SKM-1 treated with dmso at 0.1 percent for 144 hours (cell line): ENCODE measurements at regions not wholly inside any gene's neighbourhood (a gene's known extent, or its start where the extent isn't known, plus 50 kb on each side); places are given as distances from the start of the nearest gene placed in this dataset.
A peak's percentile ranks its signal among the peaks of the same experiment; 100 is the strongest.
"Not testable (repeated sequence)": the region's sequence is repeated elsewhere in the genome, so short reads cannot be mapped to it uniquely, and the experiment has no call there.

Experiments
- DNase-seq: peaks from one replicate; lab custom pipeline; 2025; ENCODE audit not compliant: unreplicated experiment; lab: John Stamatoyannopoulos, UW

GRCh38 chr2:144625226-144625625 is 105.3 kb upstream of the ZEB2 start:
- no peak for DNase-seq

GRCh38 chr2:144624451-144624850 is 104.5 kb upstream of the ZEB2 start:
- DNase-seq: no peak

- not testable (repeated sequence) for DNase-seq
Observed at GRCh38 chr2:144622373-144622772, 102.5 kb upstream of the ZEB2 start.

GRCh38 chr2:144621266-144621665 is 101.3 kb upstream of the ZEB2 start:
- DNase-seq: no peak

GRCh38 chr2:144619760-144620159 is 99.8 kb upstream of the ZEB2 start:
- DNase-seq: no peak

DNA sequence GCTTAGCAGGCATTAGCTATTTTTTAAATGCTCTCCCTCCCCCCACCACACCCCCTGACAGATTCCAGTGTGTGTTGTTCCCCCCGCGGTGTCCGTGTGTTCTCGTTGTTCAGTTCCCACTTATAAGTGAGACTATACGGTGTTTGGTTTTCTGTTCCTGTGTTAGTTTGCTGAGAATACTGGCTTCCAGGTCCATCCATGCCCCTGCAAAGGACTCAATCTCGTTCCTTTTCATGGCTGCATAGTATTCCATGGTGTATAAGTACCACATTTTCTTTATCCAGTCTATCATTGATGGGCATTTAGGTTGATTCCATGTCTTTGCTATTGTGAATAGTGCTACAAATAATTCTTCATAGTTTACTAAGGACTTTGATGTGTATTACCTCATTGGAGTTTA is 97.3 kb upstream of the ZEB2 start:
- not testable (repeated sequence) for DNase-seq

- no peak for DNase-seq
Observed at GRCh38 chr2:144615866-144616565, 96.1 kb upstream of the ZEB2 start.

DNA sequence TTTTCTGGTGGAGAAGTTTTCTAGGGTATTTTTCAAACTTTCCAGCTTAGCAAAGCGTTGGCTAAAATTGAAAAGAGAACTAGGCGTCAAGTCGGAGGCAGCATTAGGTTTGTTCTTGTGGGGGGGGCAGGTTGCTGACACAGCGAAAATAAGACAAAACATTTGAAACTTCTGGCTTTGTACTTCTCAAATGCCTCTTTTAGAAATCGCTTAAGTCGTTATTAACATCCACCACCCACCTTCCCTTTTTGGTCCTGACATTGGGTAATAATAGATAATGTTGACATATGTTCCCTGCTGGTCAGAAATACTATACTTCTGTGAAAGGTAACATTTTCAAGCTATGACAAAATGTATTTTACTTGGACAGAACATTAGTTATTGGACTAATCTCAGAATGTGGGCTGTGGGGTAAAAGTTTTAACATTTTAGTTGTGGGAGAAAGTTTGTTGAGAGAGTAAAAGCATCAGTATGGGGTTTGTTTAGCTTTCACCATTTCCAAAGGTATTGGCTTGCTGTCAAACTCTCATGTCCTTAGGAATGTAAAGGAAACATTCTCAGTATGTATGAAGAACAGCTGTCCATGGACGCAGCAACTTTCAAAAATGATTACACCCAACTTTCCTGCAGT is 88.1 kb upstream of the ZEB2 start:
- peak; percentile 52 for DNase-seq

- DNase-seq: no peak
Observed at GRCh38 chr2:144607099-144607498, 87.2 kb upstream of the ZEB2 start.

DNA sequence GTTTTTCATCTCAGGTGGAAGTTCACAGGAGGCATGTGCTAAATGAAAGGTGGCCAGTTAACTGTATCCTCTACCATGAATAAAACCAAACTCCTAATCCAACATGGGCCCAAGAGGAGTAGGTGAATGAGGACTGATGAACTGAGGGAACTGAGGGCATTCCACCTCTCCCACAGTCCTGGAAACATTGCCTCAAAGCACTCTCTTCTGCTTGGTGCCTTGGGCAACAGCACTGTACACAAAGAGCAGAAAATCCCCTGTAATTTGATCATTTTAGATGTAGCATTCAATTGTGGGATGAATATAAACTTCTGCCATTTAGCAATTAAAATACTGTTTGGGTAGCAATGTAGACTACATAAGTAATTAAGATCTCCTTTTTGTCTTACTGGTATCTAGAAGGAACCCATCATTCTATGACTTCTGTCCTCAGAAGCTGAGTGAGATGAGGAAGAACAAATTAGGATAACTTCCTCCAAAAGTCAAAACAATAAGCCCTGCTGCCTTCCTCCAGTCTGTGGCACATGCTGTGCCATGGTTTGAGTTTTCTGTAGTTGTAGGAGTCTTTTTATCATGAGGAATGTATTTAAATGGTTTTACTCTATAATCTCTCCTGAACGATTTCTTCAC is 86.7 kb upstream of the ZEB2 start:
- DNase-seq: peak; percentile 37

DNA sequence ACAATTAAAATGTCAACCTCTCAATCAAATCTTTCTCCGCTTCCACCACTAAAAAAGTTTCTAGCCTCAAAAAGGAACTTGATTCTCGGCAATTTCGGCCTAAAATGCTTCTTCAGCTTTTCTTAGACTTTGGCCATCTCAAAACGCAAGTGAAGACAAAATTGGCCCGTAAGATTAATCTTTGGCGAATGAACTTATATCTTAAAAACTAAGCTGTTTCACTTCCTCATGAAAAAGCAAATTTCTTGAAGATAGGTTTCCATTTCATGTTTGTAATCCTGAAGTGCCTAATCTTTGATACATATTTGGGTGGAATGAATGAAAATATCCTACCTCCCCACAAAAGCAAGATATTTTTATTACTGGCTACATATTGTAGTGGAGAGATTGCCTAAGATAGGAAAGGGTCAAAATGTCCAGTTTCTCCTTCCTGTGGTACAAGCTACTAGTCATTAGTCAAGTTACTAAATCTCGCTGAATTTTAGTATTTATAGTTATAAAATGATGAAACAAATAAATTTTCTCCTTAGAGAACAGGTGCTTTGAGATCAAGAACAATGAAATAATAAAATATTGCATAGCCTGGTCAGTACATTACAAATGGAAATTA is 85.4 kb upstream of the ZEB2 start:
- no peak for DNase-seq

DNA sequence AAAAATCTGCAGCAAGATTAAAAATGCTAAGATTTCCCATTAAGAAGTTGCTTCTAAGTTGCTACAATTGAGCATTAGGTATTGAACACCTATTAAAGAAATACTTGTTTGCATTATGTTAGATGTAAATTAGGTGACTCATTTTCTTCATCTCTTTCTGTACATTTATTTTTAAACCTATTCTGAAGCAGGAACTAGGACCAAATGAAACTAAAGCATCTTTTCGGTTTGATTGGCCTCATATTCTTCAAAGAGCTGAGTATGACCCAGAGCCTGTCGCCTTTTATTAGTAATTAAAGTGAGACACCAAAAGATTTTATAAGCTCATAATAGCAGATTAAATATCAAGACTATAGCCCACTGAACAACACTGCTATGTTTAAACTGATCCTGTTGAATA is 83.4 kb upstream of the ZEB2 start:
- DNase-seq: no peak

DNA sequence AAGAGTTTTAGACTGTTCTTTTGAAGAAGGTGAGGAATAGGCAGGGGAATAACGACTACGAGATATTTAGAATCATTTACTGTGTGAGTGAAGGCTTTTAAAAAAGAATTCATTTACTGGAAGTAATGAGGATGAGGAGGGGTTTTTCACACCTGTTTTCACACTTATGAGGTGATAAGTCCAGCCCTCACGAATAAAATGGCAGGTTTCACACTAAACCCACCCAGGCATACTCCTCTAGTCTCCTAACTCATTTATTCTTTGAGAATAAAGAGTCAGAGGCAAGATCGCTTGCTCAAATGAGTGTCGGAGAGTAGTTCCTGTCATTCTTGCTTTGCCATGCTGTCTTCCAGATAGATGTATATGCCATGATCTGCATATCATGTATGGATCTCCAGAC is 79.0 kb upstream of the ZEB2 start:
- DNase-seq: no peak

- no peak for DNase-seq
Observed at GRCh38 chr2:144597894-144598593, 78.1 kb upstream of the ZEB2 start.

DNA sequence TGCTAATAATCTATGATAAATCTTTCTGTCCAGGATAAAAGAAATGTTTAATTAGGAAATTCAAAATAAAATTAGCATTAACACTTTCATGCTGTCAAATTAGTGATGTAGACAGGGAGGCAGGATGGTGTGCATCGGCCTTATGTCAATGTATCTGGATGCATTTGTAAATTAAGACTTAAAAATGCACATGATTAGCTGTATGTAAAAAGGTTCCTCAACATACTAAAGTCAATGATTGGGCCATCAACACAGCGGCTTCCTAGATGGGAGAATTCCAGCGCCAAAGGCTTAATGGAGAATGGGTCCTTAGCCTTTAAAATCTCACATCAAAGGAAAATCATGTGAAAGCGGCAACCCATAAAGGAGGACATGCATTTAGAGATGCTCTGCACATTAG is 77.5 kb upstream of the ZEB2 start:
- DNase-seq: no peak

GRCh38 chr2:144596073-144596871 is 76.4 kb upstream of the ZEB2 start:
- DNase-seq: no peak

DNA sequence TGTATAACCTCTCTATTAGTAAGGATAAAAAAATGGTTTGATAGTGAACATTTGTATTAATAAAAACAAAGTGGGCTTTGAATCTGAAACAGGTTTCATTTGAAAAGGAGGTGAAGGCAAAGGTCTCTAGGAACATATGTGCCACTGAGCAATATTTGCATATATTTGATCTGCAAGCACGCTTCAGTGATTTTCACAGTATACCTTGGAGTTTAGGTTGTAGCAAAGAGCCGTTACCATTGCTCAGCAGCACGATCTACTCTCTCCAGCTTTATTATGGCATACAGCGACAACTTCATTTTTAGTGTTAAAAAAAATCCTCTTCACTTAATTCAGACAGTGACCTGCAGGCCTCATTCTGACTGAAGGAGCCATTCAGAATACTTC is 75.8 kb upstream of the ZEB2 start:
- no peak for DNase-seq

- DNase-seq: no peak
Observed at GRCh38 chr2:144595279-144595678, 75.4 kb upstream of the ZEB2 start.

DNA sequence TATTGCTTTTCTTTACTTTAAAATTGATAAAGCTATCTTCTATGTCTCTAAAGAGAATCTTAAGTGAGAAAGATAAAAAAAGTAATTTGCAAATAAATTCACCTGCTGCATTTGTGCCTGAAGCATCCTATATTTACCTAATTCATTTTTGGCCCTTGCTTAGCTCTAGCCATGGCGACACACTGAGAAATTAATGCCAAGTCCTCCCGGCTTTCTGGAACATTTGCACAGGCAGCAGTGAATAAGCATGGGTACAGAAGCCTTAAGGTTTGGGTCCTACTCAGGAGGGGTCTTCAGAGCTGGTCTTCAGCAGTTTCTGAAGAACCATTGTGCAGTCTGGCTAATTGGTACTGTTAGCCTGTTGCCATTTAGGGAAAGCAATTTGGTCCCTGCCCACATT is 73.9 kb upstream of the ZEB2 start:
- DNase-seq: no peak

- peak; percentile 5 for DNase-seq
Observed at GRCh38 chr2:144592500-144593256, 72.8 kb upstream of the ZEB2 start.
